ENCODE measurements at regions not wholly inside any gene's neighbourhood (a gene's known extent, or its start where the extent isn't known, plus 50 kb on each side); places are given as distances from the start of the nearest gene placed in this dataset.

GRCh38 chr11:91560434-91560833 lies 664.2 kb upstream of the FAT3 start:
- TF ChIP-seq CTCF (IDR thresholded peaks at IDR 0.05) = no peak
- no peak for TF ChIP-seq SIN3A (IDR thresholded peaks at IDR 0.05; ENCODE audit: borderline replicate concordance, insufficient read depth, low read depth, low read length)
- no peak for TF ChIP-seq POLR2AphosphoS5 (IDR thresholded peaks at IDR 0.05; ENCODE audit: low read depth, low read length)
- no peak for TF ChIP-seq REST (IDR thresholded peaks at IDR 0.05; ENCODE audit: insufficient read depth in 1 of 2, low read depth in 2 of 2, low read length in 1 of 2)
